Activated naive CD4-positive, alpha-beta T cell treated with anti-CD3 and anti-CD28 coated beads, Interleukin-2, amount 50 U/mL, for 72 hours (primary cell): ENCODE measurements at regions not wholly inside any gene's neighbourhood (a gene's known extent, or its start where the extent isn't known, plus 50 kb on each side); places are given as distances from the start of the nearest gene placed in this dataset.

Source experiments
- ATAC-seq, 2 donors: fragments of 150-1000 bp; cut with Tn5 transposase; 2 replicates each; pipeline ENCODE4 v1.10.0; 2021; ENCODE audit warnings: mild to moderate bottlenecking in 2 of 2, moderate library complexity in 2 of 2
- DNase-seq, 2 donors: peaks; one replicate each; pipeline ENCODE4 v3.0.0; 2021 to 2022; ENCODE audit warnings: low spot score in 2 of 2
- H3K27ac Mint-ChIP-seq, 2 donors: one replicate each; pipeline ENCODE4 v1.8.0; 2022; ENCODE audit warnings: mild to moderate bottlenecking in 2 of 2, mixed read lengths in 2 of 2
- H3K36me3 Mint-ChIP-seq, 2 donors: one replicate each; pipeline ENCODE4 v1.8.0; 2022; ENCODE audit warnings: mixed read lengths in 2 of 2
- H3K9me3 Mint-ChIP-seq, 2 donors: one replicate each; pipeline ENCODE4 v1.8.0; 2022; ENCODE audit warnings: mixed read lengths in 2 of 2

DNA sequence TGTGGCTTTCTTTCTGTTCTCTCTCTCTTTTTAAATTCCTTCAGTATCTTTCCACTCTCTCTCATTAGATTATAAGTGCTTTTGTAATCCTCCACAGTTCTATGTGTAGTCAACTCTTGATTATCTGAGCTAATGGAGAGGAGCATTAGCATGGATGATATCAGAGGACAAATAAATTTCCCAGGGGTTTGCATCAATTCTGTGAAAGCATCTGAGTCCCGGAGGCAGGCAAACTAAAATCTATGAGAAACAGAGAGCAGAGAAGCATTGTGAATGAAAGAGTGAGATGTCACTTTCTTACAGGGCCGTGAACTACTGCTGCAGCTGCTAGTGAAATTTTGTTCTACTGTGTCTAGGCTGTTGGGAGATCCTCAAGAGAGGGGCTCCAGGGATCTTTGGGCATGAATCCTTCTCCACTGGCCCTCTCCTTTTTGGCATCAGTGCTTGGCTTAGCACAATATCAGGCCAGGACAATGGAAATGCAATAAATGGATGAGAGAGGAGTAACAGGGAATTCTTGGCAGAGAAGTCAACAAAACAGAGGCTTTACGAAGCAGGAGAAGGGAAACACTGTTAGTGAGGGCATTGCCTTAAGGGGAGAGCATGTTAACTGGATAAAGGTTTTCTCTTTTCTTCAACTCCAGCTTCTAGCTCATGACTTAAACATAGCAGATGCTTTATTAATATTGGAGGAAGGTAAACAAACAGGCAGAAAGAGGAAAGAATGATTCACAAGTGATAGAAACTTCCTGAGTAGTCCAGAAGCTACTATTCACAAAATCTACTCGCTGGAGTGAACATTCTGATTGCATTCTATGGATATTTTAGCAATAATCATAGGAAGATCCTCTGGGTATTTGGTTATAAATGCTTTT lies 847.0 kb upstream of the MAP3K7 start:
- ATAC-seq = no peak
- Mint-ChIP-seq H3K27ac (no peak overlapping the region), H3K36me3 (no peaks in the 10 kb centered on the region), H3K9me3 (no peaks in the 10 kb centered on the region)
- no peak for DNase-seq

DNA sequence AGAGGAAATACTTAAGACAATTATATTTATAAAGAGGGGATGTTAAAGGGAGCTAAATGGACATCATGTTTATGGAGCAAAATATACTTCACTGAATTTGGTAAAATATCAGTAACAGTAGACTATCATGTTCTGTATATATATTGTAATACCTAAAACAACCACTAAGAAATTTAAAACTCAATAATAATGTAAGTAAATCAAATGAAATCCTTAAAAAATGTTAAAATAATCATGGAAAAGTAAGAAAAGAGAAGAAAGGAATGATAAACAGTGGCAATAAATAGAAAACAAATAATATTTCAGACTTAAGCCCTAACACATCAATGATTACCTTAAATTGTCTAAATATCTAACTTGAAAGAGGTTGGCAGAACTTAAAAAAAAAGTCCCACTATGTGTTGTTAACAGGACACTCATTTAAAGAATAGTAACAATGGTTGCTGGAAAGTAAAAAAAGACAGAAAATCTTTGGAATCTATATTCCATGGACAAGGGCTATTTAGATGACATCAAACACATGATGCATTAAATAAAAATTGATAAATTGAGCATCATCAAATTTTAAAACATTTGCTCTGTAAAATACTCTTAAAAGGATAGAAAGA lies 842.2 kb upstream of the MAP3K7 start:
- DNase-seq (no peak), ATAC-seq (no peak)
- Mint-ChIP-seq H3K27ac (no peak overlapping the region), H3K9me3 (peaks cover 3 to 8% of the 10 kb centered on the region in 2 donors), H3K36me3 (no peaks in the 10 kb centered on the region)

DNA sequence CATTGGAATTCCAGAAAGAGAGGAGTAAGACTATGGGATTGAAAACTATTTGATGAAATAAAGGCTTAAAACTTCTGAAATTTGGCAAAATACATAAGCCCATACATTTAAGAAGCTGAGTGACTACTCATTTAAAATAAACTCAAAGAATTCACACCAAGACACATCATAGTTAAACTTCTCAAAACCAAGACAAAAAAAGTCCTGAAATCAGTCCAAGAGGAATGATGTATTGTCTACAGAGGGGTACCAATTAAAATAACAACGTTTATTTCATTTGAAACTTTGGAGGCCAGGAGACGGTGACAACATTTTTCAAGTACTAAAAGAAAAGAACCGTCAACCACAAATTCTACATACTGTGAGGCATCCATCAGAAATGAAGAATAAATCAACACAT lies 841.4 kb upstream of the MAP3K7 start:
- Mint-ChIP-seq H3K27ac (no peak overlapping the region), H3K36me3 (no peaks in the 10 kb centered on the region), H3K9me3 (peaks cover 4 to 8% of the 10 kb centered on the region in 2 donors)
- DNase-seq = no peak
- no peak for ATAC-seq

DNA sequence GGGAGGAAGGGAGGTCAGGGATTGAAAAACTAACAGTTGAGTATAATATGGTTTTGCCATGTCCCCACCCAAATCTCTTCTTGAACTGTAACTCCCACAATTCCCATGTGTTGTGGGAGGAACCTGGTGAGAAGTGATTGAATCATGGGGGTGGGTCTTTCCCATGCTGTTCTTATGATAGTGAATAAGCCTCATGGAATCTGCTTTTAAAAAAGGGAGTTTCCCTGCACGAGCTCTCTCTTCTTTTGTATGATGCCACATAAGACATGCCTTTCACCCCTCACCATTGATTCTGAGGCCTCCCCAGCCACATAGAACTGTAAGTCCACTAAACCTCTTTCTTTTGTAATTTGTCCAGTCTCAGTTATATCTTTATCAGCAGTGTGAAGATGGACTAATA lies 833.4 kb upstream of the MAP3K7 start:
- ATAC-seq = no peak
- Mint-ChIP-seq H3K27ac (no peak overlapping the region), H3K36me3 (no peaks in the 10 kb centered on the region), H3K9me3 (peaks cover 15 to 19% of the 10 kb centered on the region in 2 donors)
- DNase-seq = no peak

DNA sequence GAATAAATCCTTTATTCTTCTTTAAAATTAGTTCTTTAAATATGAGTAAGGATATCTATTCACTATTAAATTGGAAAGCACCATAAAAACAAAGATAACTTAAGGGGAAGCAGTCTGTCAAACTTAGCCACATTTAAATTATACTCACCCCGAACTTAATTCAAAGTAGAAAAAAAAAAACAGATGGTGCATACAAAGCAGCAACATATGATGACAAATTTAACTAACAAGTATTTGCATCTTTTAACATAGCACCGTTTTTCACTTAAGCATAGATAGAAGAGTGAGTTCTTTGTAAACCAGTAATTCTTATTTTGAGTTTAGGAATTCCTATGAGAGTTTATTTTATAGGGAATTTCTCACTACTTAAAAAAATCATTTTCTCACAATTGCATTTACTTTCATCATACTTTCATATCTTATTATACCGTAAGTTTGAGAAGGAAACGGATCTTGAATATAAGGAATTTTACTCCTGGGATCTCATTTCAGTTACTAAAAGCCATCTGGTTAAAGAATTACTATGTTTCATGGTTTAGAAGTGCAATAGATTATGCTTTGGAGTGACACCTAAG lies 828.2 kb upstream of the MAP3K7 start:
- no peak overlapping the region for H3K27ac Mint-ChIP-seq
- H3K36me3 Mint-ChIP-seq = no peaks in the 10 kb centered on the region
- ATAC-seq = no peak
- no peak for DNase-seq
- peaks cover 17 to 21% of the 10 kb centered on the region in 2 donors for H3K9me3 Mint-ChIP-seq

DNA sequence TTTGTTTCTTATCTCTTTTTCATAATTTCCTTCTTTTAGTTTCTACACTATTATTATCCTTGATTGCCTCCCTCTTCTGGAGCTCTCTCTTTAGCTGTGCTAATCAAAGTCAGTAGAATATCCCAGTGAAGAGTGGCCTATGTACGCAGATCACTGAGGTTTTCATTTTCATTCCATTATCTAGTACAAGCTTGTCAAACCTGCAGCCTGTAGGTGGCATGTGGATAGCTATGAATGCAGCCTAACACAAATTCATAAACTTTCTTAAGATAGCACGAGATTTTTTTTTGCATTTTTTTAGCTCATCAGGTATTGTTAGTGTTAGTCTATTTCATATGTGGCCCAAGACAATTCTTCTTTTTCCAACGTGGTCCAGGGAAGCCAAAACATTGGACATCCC lies 825.7 kb upstream of the MAP3K7 start:
- H3K9me3 Mint-ChIP-seq = peaks cover 10% of the 10 kb centered on the region in 2 donors
- no peak overlapping the region for H3K27ac Mint-ChIP-seq
- no peak for ATAC-seq
- no peaks in the 10 kb centered on the region for H3K36me3 Mint-ChIP-seq
- DNase-seq = no peak

DNA sequence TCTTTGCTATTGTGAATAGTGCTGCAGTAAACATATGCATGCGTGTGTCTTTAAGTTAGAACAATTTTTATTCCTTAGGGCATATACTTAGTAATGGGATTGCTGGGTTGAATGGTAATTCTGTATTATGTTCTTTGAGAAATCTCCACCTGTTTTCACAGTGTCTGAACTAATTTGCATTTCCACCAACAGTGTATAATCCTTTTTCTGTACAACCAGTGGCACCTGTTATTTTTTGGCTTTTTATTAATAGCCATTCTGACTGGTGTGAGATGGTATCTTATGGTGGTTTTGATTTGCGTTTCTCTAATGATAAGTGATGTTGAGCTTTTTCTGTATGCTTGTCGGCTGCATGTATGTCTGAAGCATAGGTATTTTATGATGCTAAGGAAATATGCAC lies 820.8 kb upstream of the MAP3K7 start:
- ATAC-seq (no peak), DNase-seq (no peak)
- Mint-ChIP-seq H3K9me3 (peaks cover 24 to 29% of the 10 kb centered on the region in 2 donors), H3K36me3 (no peaks in the 10 kb centered on the region), H3K27ac (no peak overlapping the region)

DNA sequence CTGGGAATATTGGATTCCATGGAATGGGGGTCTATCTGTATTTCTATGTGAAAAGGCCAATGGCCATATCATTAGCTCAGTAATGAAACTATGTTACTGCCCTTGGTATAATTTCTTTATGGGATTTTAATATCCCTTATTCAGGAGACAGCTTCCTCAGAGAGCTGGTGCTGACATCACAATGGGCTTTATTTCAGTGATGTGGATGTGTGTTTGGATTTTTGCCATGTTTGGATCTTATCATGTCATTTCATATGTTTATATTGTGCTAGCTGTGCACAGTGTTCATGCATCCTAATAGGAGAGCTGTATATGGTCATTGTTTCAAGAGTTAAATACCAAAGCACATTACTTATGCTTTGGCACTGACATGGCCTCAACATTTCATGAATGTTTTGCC lies 806.1 kb upstream of the MAP3K7 start:
- DNase-seq = no peak
- Mint-ChIP-seq H3K27ac (no peak overlapping the region), H3K36me3 (no peaks in the 10 kb centered on the region), H3K9me3 (peaks cover 9 to 14% of the 10 kb centered on the region in 2 donors)
- ATAC-seq = no peak

DNA sequence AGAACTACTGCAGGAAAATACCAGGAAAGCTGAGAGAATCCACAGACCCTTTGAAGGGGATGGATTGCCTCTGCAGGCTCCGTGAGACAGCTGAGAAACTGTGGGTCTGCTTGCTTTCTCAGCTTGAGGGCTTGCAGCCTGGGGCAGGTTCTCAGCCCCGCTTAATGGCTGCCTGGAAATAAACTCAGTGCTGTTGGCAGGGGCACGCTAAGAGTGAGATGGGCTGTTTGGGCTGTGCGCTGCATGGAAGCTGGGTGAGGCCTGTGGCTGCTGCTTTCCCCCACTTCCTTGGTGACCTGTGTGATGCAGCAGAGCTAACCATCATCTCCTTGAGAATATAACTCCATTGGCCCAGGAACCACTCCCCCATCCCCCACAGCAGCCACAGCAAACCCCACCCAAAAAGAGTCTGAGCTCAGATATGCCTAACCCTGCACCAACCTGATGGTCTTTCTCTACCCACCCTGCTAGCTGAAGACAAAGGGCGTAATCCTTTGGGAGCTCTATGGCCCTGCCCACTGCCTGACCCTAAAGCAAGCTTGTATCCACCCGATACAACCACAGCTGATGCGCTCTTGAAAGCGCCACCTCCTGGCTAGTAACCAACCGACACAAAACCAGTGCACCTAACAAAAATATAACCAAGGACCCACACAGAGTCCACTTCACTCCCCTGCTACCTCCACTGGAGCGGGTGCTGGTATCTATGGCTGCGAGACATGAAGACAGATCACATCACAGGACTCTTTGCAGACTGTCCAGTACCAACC lies 800.6 kb upstream of the MAP3K7 start:
- Mint-ChIP-seq H3K27ac (no peak overlapping the region), H3K36me3 (no peaks in the 10 kb centered on the region), H3K9me3 (peaks cover 9 to 20% of the 10 kb centered on the region in 2 donors)
- ATAC-seq = no peak
- no peak for DNase-seq

DNA sequence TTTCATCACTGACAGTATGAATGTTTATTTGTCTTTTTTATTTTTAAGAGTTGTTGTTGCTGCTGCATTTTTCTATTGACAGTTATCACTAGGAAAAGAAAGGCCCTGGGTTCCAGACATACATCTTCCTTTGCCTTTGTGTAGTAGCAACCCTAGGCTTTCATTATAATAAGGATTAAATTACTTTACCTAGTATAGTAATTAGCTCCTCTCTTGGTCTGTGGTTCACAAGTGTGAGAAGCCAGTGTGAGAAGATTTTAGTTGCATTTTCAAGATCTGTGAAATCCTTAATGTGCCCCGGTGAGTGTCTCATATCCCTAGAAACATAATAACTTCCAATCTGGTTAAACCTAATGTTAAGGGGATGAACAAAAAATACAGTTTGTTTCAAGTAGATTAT lies 799.3 kb upstream of the MAP3K7 start:
- H3K9me3 Mint-ChIP-seq = peaks cover 9 to 20% of the 10 kb centered on the region in 2 donors
- no peak overlapping the region for H3K27ac Mint-ChIP-seq
- no peaks in the 10 kb centered on the region for H3K36me3 Mint-ChIP-seq
- DNase-seq (no peak), ATAC-seq (no peak)

DNA sequence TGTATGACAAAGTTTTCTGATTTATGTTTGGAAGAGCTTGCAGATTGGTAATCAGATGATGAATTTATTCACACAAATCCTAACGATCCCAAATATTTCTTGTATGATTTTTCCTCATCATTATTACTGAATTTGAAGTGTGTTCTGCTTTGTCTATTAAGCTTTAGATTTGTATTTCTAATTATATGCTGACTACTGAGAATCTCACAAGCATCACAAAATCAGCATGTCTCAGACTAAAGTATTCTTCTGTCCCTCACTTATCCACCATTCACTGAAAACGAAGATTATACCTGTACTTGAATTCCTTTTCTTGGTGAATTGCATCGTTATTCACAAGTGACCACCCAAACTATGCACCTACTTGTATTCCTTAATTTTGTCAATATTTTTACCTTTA lies 796.3 kb upstream of the MAP3K7 start:
- DNase-seq = no peak
- H3K9me3 Mint-ChIP-seq = peaks cover 6 to 12% of the 10 kb centered on the region in 2 donors
- H3K36me3 Mint-ChIP-seq = no peaks in the 10 kb centered on the region
- H3K27ac Mint-ChIP-seq = no peak overlapping the region
- no peak for ATAC-seq

DNA sequence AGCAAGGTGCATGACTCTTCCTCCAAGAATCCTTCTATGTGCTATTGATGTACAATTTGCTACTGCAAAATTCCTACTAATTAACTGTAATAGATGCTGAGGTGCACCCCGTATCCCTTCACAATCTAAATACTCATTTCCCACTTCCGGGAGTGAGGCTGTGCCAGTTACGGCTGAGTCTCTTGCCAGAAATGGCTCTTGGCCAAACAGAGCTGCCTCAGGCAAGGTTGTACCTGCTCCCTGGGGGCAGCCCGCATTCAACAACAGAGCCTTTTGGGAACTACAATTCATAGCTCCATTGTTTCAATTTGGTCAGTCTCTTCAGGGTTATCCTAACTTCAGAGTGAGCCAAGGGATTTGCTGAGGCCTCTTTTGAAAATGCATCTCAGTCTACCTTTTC lies 789.8 kb upstream of the MAP3K7 start:
- ATAC-seq = no peak
- no peak for DNase-seq
- Mint-ChIP-seq H3K9me3 (peaks cover 4 to 9% of the 10 kb centered on the region in 2 donors), H3K27ac (no peak overlapping the region), H3K36me3 (no peaks in the 10 kb centered on the region)

DNA sequence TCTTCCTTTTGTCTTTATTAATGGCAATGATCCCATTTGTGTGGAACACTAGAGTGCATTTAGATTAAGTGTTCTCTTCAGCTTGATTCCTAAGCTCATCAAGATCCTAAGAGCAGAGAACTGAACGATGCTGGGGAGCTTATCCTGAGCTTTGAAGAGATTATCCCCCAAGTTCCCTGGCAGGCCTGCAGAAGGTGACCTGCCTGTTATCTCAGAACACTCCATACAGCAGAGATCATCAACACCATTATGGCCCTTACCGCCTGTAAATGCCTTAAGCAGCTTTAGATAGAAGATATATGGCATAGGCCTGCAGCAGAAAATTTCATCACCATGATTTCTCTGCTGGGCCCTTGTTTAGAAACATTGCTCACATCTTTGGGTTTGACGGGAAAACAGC lies 779.9 kb upstream of the MAP3K7 start:
- DNase-seq = no peak
- H3K9me3 Mint-ChIP-seq = peaks cover 6 to 8% of the 10 kb centered on the region in 2 donors
- ATAC-seq = no peak
- H3K36me3 Mint-ChIP-seq = no peaks in the 10 kb centered on the region
- H3K27ac Mint-ChIP-seq = no peak overlapping the region

DNA sequence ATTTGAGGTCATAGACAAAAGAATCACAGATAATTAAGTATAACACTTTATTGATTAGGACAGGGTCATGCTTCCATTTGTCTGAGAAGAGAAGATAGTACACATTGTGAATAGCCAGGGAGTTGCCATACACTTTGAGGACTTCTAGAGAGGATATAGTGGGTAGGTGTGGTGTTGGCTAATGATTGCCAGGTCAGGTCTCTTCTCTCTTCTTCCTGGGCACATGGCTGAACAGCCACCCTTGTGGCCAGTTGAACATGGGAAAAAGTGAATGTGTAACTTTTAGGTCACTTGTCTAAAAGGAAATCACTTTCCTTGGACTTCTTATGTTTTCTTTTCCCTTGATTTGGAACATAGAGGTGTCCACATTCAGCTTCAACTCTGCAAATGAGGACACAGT lies 772.1 kb upstream of the MAP3K7 start:
- Mint-ChIP-seq H3K27ac (no peak overlapping the region), H3K36me3 (no peaks in the 10 kb centered on the region), H3K9me3 (no peaks in the 10 kb centered on the region)
- DNase-seq (no peak), ATAC-seq (no peak)

DNA sequence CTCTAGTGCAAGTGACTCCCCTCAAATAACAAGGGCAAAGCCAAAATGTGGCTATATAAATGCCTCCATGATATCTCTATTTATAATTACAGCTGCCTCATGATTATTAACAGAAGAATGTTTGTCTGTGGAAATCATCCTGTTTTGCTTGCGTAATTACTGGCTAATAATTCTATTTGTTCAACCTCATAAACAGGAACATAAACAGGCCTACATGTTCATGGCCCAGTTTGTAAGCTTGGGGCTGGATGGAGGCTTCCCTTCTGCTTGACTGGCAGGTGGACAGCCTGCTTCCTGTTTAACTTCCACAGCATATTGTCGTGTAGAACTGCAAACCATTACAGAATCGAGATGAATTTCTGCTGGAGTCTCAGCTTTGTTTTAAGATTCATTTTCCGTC lies 766.0 kb upstream of the MAP3K7 start:
- no peak overlapping the region for H3K27ac Mint-ChIP-seq
- no peaks in the 10 kb centered on the region for H3K9me3 Mint-ChIP-seq
- no peak for DNase-seq
- H3K36me3 Mint-ChIP-seq = no peaks in the 10 kb centered on the region
- no peak for ATAC-seq

DNA sequence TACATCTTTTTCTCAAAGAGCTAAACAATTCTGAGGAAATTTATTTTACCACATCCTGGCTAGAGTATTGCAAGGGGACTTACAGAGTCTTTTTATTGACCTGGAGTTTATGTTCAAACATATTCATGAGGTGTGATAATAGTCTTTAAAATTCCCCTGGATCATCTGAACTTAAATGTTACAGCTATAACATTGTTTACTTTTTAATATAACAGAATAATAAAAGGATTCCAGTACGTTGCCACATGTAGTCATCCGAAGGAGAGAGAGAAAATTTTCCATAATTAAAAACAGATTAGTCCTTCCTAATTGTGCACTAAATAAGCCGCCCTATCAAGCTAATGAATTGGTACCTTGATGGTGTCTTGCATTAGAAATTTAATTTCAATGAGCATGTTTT lies 765.4 kb upstream of the MAP3K7 start:
- DNase-seq (no peak), ATAC-seq (no peak)
- H3K27ac Mint-ChIP-seq = no peak overlapping the region
- H3K36me3 Mint-ChIP-seq = no peaks in the 10 kb centered on the region
- H3K9me3 Mint-ChIP-seq = no peaks in the 10 kb centered on the region
